Endodermal cell (in vitro differentiated cells): ENCODE measurements at regions not wholly inside any gene's neighbourhood (a gene's known extent, or its start where the extent isn't known, plus 50 kb on each side); places are given as distances from the start of the nearest gene placed in this dataset.
"Not testable (repeated sequence)": the region's sequence is repeated elsewhere in the genome, so short reads cannot be mapped to it uniquely, and the experiment has no call there.

Experiments
- DNase-seq: peaks from one replicate; pipeline ENCODE4 v3.0.0-alpha.2; 2017
- H3K27ac ChIP-seq: 2 replicates; pipeline ENCODE4 v1.5.1; 2013; ENCODE audit warnings: mild to moderate bottlenecking, low read depth, low read length, moderate library complexity
- H3K27me3 ChIP-seq: 2 replicates; pipeline ENCODE4 v1.6.1; 2013; ENCODE audit warnings: mild to moderate bottlenecking, low read length, moderate library complexity; ENCODE audit not compliant: insufficient read depth, control insufficient read depth, poor library complexity, severe bottlenecking
- H3K36me3 ChIP-seq: 2 replicates; pipeline ENCODE4 v1.7.0; 2013; ENCODE audit warnings: mild to moderate bottlenecking, low read length, moderate library complexity; ENCODE audit not compliant: control insufficient read depth, insufficient read depth
- H3K4me1 ChIP-seq: one replicate; pipeline ENCODE4 v1.7.0; 2013; ENCODE audit warnings: low read length; ENCODE audit not compliant: control insufficient read depth, insufficient read depth
- H3K4me3 ChIP-seq: 2 replicates; pipeline ENCODE4 v1.5.1; 2013; ENCODE audit warnings: mild to moderate bottlenecking, low read length, moderate library complexity
- H3K9ac ChIP-seq: 2 replicates; pipeline ENCODE4 v1.6.1; 2013; ENCODE audit warnings: mild to moderate bottlenecking, low read length, moderate library complexity; ENCODE audit not compliant: poor library complexity, severe bottlenecking; ENCODE audit errors: extremely low read depth
- H3K9me3 ChIP-seq: 2 replicates; pipeline ENCODE4 v1.6.1; 2013; ENCODE audit warnings: mild to moderate bottlenecking, low read length, moderate library complexity; ENCODE audit not compliant: control insufficient read depth
- H3K27ac Mint-ChIP-seq: 2 replicates; pipeline ENCODE4 v1.8.0; 2020; ENCODE audit warnings: mixed read lengths
- H3K27me3 Mint-ChIP-seq: 2 replicates; pipeline ENCODE4 v1.8.0; 2021; ENCODE audit warnings: mild to moderate bottlenecking, mixed read lengths; ENCODE audit not compliant: insufficient read depth
- H3K36me3 Mint-ChIP-seq: 2 replicates; pipeline ENCODE4 v1.8.0; 2020; ENCODE audit warnings: low read depth, mixed read lengths
- H3K4me1 Mint-ChIP-seq: 2 replicates; pipeline ENCODE4 v1.8.0; 2020; ENCODE audit warnings: mixed read lengths
- H3K4me3 Mint-ChIP-seq: 2 replicates; pipeline ENCODE4 v1.8.0; 2020; ENCODE audit warnings: mild to moderate bottlenecking, moderate library complexity, mixed read lengths
- H3K9me3 Mint-ChIP-seq: 2 replicates; pipeline ENCODE4 v1.8.0; 2020; ENCODE audit warnings: mild to moderate bottlenecking, mixed read lengths
- WGBS, 2 experiments: methylation state at CpG; one replicate each; pipeline versions ENCODE4 v1.1.5 to v1.1.7; 2013; ENCODE audit warnings: missing lambda C conversion rate in 2 of 2, mixed read lengths in 1 of 2; ENCODE audit not compliant: insufficient coverage in 1 of 2, insufficient read length in 1 of 2; 5-methylcytosine and 5-hydroxymethylcytosine counted together
- TF ChIP-seq, protein P1 (sequence below): fragments of 200-600 bp; sonication (generic); conservative IDR thresholded peaks from 2 replicates; pipeline ENCODE4 v1.5.0; 2021; ENCODE audit warnings: antibody characterized with exemption, mild to moderate bottlenecking

- WGBS, 2 experiments, result no CpG with 5 or more reads among the region's 3 CpGs
- Mint-ChIP-seq H3K4me1 (no peaks in the 10 kb centered on the region), H3K36me3 (no peaks in the 10 kb centered on the region), H3K27ac (no peak overlapping the region), H3K27me3 (no peaks in the 10 kb centered on the region), H3K9me3 (no peaks in the 10 kb centered on the region), H3K4me3 (no peak overlapping the region)
- Histone ChIP-seq H3K27me3 (no peaks in the 10 kb centered on the region), H3K36me3 (no peaks in the 10 kb centered on the region), H3K9me3 (no peaks in the 10 kb centered on the region), H3K4me1 (no peaks in the 10 kb centered on the region), H3K4me3 (no peak overlapping the region), H3K27ac (no peak overlapping the region), H3K9ac (no peak overlapping the region)
- TF ChIP-seq, protein P1, sequence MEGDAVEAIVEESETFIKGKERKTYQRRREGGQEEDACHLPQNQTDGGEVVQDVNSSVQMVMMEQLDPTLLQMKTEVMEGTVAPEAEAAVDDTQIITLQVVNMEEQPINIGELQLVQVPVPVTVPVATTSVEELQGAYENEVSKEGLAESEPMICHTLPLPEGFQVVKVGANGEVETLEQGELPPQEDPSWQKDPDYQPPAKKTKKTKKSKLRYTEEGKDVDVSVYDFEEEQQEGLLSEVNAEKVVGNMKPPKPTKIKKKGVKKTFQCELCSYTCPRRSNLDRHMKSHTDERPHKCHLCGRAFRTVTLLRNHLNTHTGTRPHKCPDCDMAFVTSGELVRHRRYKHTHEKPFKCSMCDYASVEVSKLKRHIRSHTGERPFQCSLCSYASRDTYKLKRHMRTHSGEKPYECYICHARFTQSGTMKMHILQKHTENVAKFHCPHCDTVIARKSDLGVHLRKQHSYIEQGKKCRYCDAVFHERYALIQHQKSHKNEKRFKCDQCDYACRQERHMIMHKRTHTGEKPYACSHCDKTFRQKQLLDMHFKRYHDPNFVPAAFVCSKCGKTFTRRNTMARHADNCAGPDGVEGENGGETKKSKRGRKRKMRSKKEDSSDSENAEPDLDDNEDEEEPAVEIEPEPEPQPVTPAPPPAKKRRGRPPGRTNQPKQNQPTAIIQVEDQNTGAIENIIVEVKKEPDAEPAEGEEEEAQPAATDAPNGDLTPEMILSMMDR, result no peak
- no peak for DNase-seq
Measured at GRCh38 chr5:50550993-50551392, 109.9 kb upstream of the EMB start.

DNA sequence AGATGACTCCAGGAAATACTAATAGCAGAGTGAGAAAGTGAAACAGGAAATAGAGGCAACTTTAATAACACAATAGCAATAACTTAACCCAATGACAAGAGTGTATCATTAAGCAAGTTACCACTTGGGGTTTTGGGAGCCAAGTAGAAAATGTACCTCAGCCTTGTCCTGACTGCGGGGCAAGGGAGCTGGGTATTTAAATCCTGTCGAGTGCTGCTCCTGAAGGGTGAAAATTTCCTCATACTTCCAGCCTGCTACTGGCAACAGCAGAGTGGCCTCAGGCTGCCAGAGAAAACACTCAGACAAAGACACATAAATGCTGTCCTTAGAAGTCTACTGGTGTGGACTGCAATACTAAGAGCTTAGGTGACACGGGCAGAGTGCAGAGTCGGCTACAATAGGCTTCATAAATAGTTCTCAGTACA lies 112.5 kb upstream of the EMB start:
- Histone ChIP-seq H3K4me3 (no peak overlapping the region), H3K27me3 (no peaks in the 10 kb centered on the region), H3K4me1 (no peaks in the 10 kb centered on the region), H3K36me3 (no peaks in the 10 kb centered on the region), H3K9ac (no peak overlapping the region), H3K9me3 (no peaks in the 10 kb centered on the region), H3K27ac (no peak overlapping the region)
- H3K9me3 Mint-ChIP-seq, result no peaks in the 10 kb centered on the region
- H3K4me1 Mint-ChIP-seq, result no peaks in the 10 kb centered on the region
- no peaks in the 10 kb centered on the region for H3K36me3 Mint-ChIP-seq
- H3K4me3 Mint-ChIP-seq, result no peak overlapping the region
- no peak overlapping the region for H3K27ac Mint-ChIP-seq
- TF ChIP-seq, protein P1, result no peak
- no peak for DNase-seq
- 66 to 100% methylated on average over 2 to 4 of the region's 4 CpGs for WGBS, 2 experiments
- no peaks in the 10 kb centered on the region for H3K27me3 Mint-ChIP-seq

DNA sequence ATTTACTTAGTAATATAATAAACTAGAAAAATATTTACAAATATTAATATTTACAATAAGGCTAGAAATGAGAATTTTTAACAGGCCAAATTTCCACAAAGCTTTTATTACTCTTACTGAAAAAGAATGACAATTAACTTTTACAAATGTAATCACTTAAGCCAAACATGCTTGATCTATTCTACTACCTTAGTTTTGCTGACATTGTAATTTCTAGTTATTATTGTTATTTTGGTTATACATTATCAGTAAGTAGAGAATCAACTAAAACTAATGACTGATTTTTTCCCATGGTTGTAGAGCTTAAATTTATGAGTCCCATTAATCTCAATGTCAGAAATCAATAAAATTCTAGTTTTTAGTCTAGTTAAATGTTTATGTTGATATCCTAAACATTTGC lies 107.8 kb upstream of the PARP8 start:
- H3K4me1 ChIP-seq, H3K36me3 Mint-ChIP-seq, H3K9me3 ChIP-seq, H3K27ac ChIP-seq, H3K27me3 ChIP-seq, H3K27ac Mint-ChIP-seq, H3K9ac ChIP-seq, DNase-seq, H3K36me3 ChIP-seq, H3K4me3 Mint-ChIP-seq, H3K9me3 Mint-ChIP-seq, H3K4me3 ChIP-seq, H3K27me3 Mint-ChIP-seq, H3K4me1 Mint-ChIP-seq: not testable (repeated sequence)

DNA sequence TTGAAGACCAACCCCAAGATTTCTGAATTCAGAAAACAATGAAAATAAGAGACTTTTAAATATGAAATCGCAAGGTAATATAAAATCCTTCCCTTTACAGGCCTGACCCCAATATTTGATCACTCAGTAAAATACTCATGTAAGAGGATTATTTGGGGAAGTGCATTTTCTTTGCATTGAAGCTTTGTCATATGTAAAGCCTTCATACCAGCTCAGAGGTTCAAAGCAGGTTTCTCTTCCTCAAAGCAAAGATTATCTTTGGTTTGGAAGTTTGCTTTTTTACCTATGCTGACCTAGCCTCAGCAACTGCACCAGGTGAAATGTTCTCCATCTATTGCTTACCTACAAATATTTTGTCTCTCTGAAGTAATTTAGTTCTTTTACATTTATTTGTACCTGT lies 106.5 kb upstream of the PARP8 start:
- TF ChIP-seq, protein P1, result no peak
- H3K27me3 ChIP-seq, result no peaks in the 10 kb centered on the region
- Mint-ChIP-seq H3K4me3 (no peak overlapping the region), H3K4me1 (no peaks in the 10 kb centered on the region), H3K9me3 (no peaks in the 10 kb centered on the region), H3K27me3 (no peaks in the 10 kb centered on the region), H3K27ac (no peak overlapping the region), H3K36me3 (no peaks in the 10 kb centered on the region)
- no peak for DNase-seq
- WGBS, 2 experiments, result no CpG with 5 or more reads among the region's 1 CpG
- H3K9me3 ChIP-seq, result no peaks in the 10 kb centered on the region
- H3K4me3 ChIP-seq, result no peak overlapping the region
- H3K4me1 ChIP-seq, result no peaks in the 10 kb centered on the region
- H3K36me3 ChIP-seq, result no peaks in the 10 kb centered on the region
- H3K27ac ChIP-seq, result no peak overlapping the region
- no peak overlapping the region for H3K9ac ChIP-seq
